ENCODE measurements at regions not wholly inside any gene's neighbourhood (a gene's known extent, or its start where the extent isn't known, plus 50 kb on each side); places are given as distances from the start of the nearest gene placed in this dataset.

GRCh38 chr18:10135302-10135926, 221.6 kb downstream of the VAPA start:
- TF ChIP-seq CTCF (IDR thresholded peaks at IDR 0.05) = no peak
- no peak for DNase-seq (ENCODE audit: low spot score)
- no peak for ATAC-seq (ENCODE audit: low FRiP score)

- ATAC-seq (ENCODE audit: low FRiP score) = no peak
- no peak for DNase-seq (ENCODE audit: low spot score)
- no peak for TF ChIP-seq CTCF (IDR thresholded peaks at IDR 0.05)
These were observed 224.9 kb downstream of the VAPA start for GRCh38 chr18:10138719-10139118.

GRCh38 chr18:10139783-10140410, 226.1 kb downstream of the VAPA start:
- no peak for TF ChIP-seq CTCF (IDR thresholded peaks at IDR 0.05)
- DNase-seq (ENCODE audit: low spot score) = no peak
- ATAC-seq (ENCODE audit: low FRiP score) = no peak

GRCh38 chr18:10140461-10141282, 226.9 kb downstream of the VAPA start:
- no peak for ATAC-seq (ENCODE audit: low FRiP score)
- no peak for TF ChIP-seq CTCF (IDR thresholded peaks at IDR 0.05)
- DNase-seq (ENCODE audit: low spot score) = no peak

- DNase-seq (ENCODE audit: low spot score) (no peak), ATAC-seq (ENCODE audit: low FRiP score) (no peak)
These were observed 227.7 kb downstream of the VAPA start for GRCh38 chr18:10141559-10141958.

GRCh38 chr18:10142056-10142455, 228.2 kb downstream of the VAPA start:
- TF ChIP-seq CTCF (IDR thresholded peaks at IDR 0.05) = no peak

More at GRCh38 chr18:10141559-10141958, 227.7 kb downstream of the VAPA start:
- TF ChIP-seq CTCF (IDR thresholded peaks at IDR 0.05) = no peak

More at GRCh38 chr18:10142056-10142455, 228.2 kb downstream of the VAPA start:
- no peak for DNase-seq (ENCODE audit: low spot score)
- ATAC-seq (ENCODE audit: low FRiP score) = no peak
